Karpas-422 (cell line): ENCODE measurements at regions not wholly inside any gene's neighbourhood (a gene's known extent, or its start where the extent isn't known, plus 50 kb on each side); places are given as distances from the start of the nearest gene placed in this dataset.

Experiments
- DNase-seq: peaks from one replicate; pipeline ENCODE4 v3.0.0-alpha.2; 2015
- H2AFZ ChIP-seq: fragments of 200-600 bp; sonication (generic); 2 replicates; pipeline ENCODE4 v1.6.1; 2014; ENCODE audit warnings: antibody characterized with exemption, low read length, mixed read lengths
- H3K27ac ChIP-seq: fragments of 200-600 bp; sonication (generic); 2 replicates; pipeline ENCODE4 v1.5.1; 2014; ENCODE audit warnings: mild to moderate bottlenecking, low read length, moderate library complexity
- H3K27me3 ChIP-seq: fragments of 200-600 bp; sonication (generic); 2 replicates; pipeline ENCODE4 v1.6.1; 2014; ENCODE audit warnings: low read length, mixed read lengths
- H3K36me3 ChIP-seq: fragments of 200-600 bp; sonication (generic); 2 replicates; pipeline ENCODE4 v1.6.1; 2014; ENCODE audit warnings: low read length, mixed read lengths; ENCODE audit not compliant: insufficient read depth
- H3K4me1 ChIP-seq: fragments of 200-600 bp; sonication (generic); 2 replicates; pipeline ENCODE4 v1.6.1; 2014; ENCODE audit warnings: mild to moderate bottlenecking, low read length, mixed read lengths
- H3K4me2 ChIP-seq: fragments of 200-600 bp; sonication (generic); 2 replicates; pipeline ENCODE4 v1.6.1; 2014; ENCODE audit warnings: low read length, low read depth, mild to moderate bottlenecking; ENCODE audit not compliant: poor library complexity, severe bottlenecking
- H3K4me3 ChIP-seq: fragments of 200-600 bp; sonication (generic); 2 replicates; pipeline ENCODE4 v1.5.1; 2014; ENCODE audit warnings: mild to moderate bottlenecking, antibody characterized with exemption, low read length, mixed read lengths
- H3K79me2 ChIP-seq: fragments of 200-600 bp; sonication (generic); 2 replicates; pipeline ENCODE4 v1.6.1; 2014; ENCODE audit warnings: mild to moderate bottlenecking, low read length, mixed read lengths
- H3K9ac ChIP-seq: fragments of 200-600 bp; sonication (generic); 2 replicates; pipeline ENCODE4 v1.6.0; 2014; ENCODE audit warnings: low read length
- H3K9me2 ChIP-seq: fragments of 200-600 bp; sonication (generic), shearing (Covaris generic); replicated peaks from 2 replicates; pipeline ENCODE4 v1.6.0; 2014; ENCODE audit warnings: mild to moderate bottlenecking, low read length, moderate library complexity; ENCODE audit not compliant: insufficient read depth
- H3K9me3 ChIP-seq: fragments of 300-700, 200-600 bp; sonication (generic); 2 replicates; pipeline ENCODE4 v1.6.1; 2014; ENCODE audit warnings: low read length, mixed read lengths
- H4K20me1 ChIP-seq: fragments of 200-600 bp; sonication (generic); 2 replicates; pipeline ENCODE4 v1.6.1; 2014; ENCODE audit warnings: mild to moderate bottlenecking, antibody characterized with exemption, low read length, low read depth; ENCODE audit not compliant: insufficient read depth

DNA sequence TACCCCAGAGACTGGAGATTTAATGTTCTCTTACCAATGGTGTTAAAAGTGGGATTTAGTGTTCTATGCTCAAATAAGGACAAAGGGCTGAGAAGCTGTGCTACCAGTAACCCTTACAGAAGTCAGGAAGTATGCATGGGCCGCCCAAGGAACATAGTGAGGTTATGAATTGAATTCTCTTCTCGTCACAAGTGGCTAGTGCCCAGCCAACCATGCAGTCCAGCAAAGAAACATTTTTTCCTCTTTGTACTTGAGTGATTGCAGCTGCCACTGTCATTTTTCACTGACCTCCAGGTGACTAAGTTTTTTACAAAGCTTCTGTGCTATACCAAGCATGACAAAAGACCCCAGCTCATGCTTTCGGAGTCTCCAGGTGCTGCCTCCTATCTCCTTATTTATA is 110.6 kb upstream of the DCBLD2 start:
- Histone ChIP-seq H3K4me2 (peak overlapping the region; percentile 57), H3K27me3 (no peaks in the 10 kb centered on the region), H3K79me2 (no peaks in the 10 kb centered on the region), H3K9me2 (no peaks in the 10 kb centered on the region), H3K4me3 (peak overlapping the region; percentile 28), H3K4me1 (peaks cover 31% of the 10 kb centered on the region), H4K20me1 (no peaks in the 10 kb centered on the region), H3K36me3 (no peaks in the 10 kb centered on the region), H3K9ac (no peak overlapping the region), H3K27ac (peak overlapping the region; percentile 68), H2AFZ (no peak overlapping the region), H3K9me3 (no peaks in the 10 kb centered on the region)
- DNase-seq, result peak; percentile 69

DNA sequence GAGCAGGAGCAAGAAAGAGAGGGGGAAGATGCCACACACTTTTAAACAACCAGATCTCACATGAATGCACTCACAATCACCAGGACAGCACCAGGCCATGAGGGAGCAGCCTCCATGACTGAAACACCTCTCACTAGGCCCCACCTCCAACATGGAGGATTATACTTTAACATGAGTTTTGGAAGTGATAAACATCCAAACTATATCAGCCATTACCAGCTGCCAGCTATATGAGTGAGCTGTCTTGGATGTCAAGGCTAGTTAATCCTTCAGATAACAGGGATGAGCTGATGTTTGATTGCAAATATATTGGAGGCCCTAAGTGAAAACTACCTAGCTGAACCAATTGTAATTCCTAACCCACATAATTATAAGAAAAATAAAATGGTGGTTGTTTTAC is 108.4 kb upstream of the DCBLD2 start:
- Histone ChIP-seq H2AFZ (no peak overlapping the region), H3K27me3 (no peaks in the 10 kb centered on the region), H3K27ac (no peak overlapping the region), H3K4me3 (no peak overlapping the region), H3K79me2 (no peaks in the 10 kb centered on the region), H3K4me2 (no peak overlapping the region), H3K4me1 (peaks cover 31% of the 10 kb centered on the region), H3K9me3 (no peaks in the 10 kb centered on the region), H3K36me3 (no peaks in the 10 kb centered on the region), H3K9ac (no peak overlapping the region), H3K9me2 (no peaks in the 10 kb centered on the region), H4K20me1 (no peaks in the 10 kb centered on the region)
- DNase-seq, result no peak

DNA sequence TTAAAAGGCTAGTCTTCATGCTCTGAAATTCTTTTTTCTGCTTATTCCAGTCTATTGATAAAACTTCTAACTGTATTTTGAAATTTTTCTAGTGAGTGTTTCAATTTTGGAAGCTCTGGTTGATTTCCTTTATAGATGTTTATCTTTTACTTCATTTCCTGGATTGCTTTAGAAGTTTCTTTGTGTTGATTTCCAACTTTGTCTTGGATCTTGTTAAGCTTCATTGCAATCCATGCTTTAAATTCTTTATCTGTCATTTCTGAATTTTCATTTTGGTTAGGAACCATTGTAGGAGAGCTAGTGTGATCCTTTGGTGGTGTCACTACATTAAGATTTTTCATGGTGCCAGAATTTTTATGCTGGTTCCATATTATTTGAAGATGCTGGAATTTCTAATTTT is 105.2 kb upstream of the DCBLD2 start:
- H2AFZ ChIP-seq, result no peak overlapping the region
- DNase-seq, result no peak
- H4K20me1 ChIP-seq, result no peaks in the 10 kb centered on the region
- H3K27ac ChIP-seq, result no peak overlapping the region
- no peaks in the 10 kb centered on the region for H3K79me2 ChIP-seq
- no peak overlapping the region for H3K4me2 ChIP-seq
- no peaks in the 10 kb centered on the region for H3K36me3 ChIP-seq
- H3K4me1 ChIP-seq, result peaks cover 7% of the 10 kb centered on the region
- no peak overlapping the region for H3K9ac ChIP-seq
- no peaks in the 10 kb centered on the region for H3K9me3 ChIP-seq
- no peaks in the 10 kb centered on the region for H3K27me3 ChIP-seq
- no peaks in the 10 kb centered on the region for H3K9me2 ChIP-seq
- no peak overlapping the region for H3K4me3 ChIP-seq

DNA sequence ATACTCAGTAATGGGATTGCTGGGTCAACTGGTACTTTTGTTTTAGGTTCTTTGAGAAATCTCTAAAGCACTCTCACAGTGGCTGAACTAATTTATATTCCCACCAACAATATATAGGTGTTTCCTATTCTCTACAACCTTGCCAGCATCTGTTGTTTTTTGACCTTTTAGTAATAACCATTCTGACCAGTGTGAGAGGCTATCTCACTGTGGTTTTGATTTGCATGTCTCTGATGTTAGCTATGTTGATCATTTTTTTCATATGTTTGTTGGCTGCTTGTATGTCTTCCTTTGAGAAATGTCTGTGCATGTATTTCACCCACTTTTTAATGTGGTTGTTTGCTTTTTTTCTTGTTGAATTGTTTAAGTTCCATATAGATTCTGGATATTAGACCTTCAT is 98.2 kb upstream of the DCBLD2 start:
- Histone ChIP-seq H3K27me3 (no peaks in the 10 kb centered on the region), H3K9me2 (no peaks in the 10 kb centered on the region), H4K20me1 (no peaks in the 10 kb centered on the region), H3K4me3 (no peak overlapping the region), H3K9me3 (no peaks in the 10 kb centered on the region), H3K27ac (no peak overlapping the region), H3K79me2 (no peaks in the 10 kb centered on the region), H3K9ac (no peak overlapping the region), H3K36me3 (no peaks in the 10 kb centered on the region), H3K4me2 (no peak overlapping the region), H2AFZ (no peak overlapping the region), H3K4me1 (no peaks in the 10 kb centered on the region)
- peak; percentile 17 for DNase-seq

DNA sequence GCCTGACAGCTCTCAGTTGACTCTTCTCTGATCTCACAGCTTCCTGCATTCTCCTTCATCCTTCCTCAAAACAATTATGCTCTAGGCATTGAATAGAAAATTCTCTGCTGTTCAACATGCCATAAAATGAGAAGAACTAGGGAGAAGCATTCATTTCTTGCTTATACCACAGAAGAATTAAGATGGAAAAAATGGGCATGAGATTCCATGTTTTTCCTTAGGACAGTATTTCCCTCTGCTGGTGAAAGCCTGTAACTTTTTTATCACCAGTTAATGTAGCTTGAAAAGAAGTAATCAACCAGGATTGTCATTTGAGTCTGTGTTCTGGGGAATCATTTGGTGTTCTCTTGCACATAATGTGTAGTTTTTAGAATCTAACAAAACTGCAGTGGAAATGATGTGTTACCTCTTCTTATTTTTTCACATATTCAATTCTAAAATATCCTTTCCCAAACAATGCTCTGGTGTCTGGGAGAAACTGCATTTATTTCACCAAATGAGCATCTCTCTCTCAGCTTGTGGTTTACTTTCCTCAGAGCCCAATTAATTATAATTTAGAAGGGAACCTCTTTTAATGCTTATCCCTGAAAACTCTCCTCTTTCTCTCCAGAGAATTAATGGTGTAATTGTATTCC is 92.8 kb upstream of the DCBLD2 start:
- H3K9me2 ChIP-seq, result no peaks in the 10 kb centered on the region

DNA sequence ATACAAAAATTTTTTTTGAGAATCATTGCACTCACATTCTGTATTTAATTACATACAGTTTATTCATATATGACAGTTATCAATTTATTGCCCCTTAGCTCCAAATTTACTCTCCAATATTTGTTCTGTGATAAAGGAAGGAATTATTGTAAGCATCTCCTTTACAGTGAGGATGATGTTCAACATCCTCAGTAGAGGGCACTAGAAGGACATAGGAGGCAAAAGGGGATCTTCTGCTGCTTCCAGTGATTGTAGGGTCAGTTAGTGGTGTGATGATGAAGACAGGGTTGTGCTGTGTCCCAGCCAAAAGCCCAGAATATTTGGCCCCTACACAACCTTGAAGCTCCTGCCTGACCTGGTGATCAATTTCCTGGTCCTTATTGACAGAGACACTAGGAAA is 89.9 kb upstream of the DCBLD2 start:
- no peak overlapping the region for H3K4me3 ChIP-seq
- H4K20me1 ChIP-seq, result no peaks in the 10 kb centered on the region
- no peak overlapping the region for H3K27ac ChIP-seq
- H3K4me1 ChIP-seq, result no peaks in the 10 kb centered on the region
- no peaks in the 10 kb centered on the region for H3K36me3 ChIP-seq
- DNase-seq, result no peak
- no peaks in the 10 kb centered on the region for H3K9me2 ChIP-seq
- H3K9ac ChIP-seq, result no peak overlapping the region
- H3K27me3 ChIP-seq, result no peaks in the 10 kb centered on the region
- H3K9me3 ChIP-seq, result no peaks in the 10 kb centered on the region
- H2AFZ ChIP-seq, result no peak overlapping the region; the same call in 1 of the 2 replicates
- H3K79me2 ChIP-seq, result no peaks in the 10 kb centered on the region
- no peak overlapping the region for H3K4me2 ChIP-seq

More for the DNA sequence above, 92.8 kb upstream of the DCBLD2 start:
- Histone ChIP-seq H2AFZ (no peak overlapping the region), H3K9ac (no peak overlapping the region), H3K27me3 (no peaks in the 10 kb centered on the region), H3K27ac (no peak overlapping the region), H3K4me1 (no peaks in the 10 kb centered on the region), H4K20me1 (no peaks in the 10 kb centered on the region), H3K36me3 (no peaks in the 10 kb centered on the region), H3K79me2 (no peaks in the 10 kb centered on the region), H3K4me2 (no peak overlapping the region), H3K9me3 (no peaks in the 10 kb centered on the region), H3K4me3 (no peak overlapping the region)
- DNase-seq, result no peak

DNA sequence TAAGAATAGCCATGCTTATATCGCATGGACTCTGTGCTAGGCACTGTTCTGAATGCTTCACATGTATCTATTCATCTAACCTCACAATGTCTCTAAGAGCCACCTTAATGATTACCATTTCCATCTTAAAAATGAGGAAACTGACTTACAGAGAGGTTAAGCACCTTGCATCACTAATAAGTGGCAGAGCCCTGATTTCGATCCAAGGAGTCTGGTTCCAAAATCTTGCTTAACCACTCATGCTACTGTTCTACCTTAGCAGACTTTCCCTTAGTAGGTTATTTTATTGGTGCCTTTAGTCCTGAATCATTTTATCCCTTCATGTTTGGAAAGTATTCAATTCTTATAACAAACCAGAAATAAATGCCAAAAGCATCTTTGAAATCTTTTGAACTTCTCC is 89.2 kb upstream of the DCBLD2 start:
- Histone ChIP-seq H2AFZ (no peak overlapping the region), H3K4me2 (no peak overlapping the region), H3K9me3 (no peaks in the 10 kb centered on the region), H3K27me3 (no peaks in the 10 kb centered on the region), H3K27ac (no peak overlapping the region), H3K79me2 (no peaks in the 10 kb centered on the region), H3K4me1 (no peaks in the 10 kb centered on the region), H3K9ac (no peak overlapping the region), H3K9me2 (no peaks in the 10 kb centered on the region), H3K4me3 (no peak overlapping the region), H4K20me1 (no peaks in the 10 kb centered on the region), H3K36me3 (no peaks in the 10 kb centered on the region)
- DNase-seq, result no peak

DNA sequence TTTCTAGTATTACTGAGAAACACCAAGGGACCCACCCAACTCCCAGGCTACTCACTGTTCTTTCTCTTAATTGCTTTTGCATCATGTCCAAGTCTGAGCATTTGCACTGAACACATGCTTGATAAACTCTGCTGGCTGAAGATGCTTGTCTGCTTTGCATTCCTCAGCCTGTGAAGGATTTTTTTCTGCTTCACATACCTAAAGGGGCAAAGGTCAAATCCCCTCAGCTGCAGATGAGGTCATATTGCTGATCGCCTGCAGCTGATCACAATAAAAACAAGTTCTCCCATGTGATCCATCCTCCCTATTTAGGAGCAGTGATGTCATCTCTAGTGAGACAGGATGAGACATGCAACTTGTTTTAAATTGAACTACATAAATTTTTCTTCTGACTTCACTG is 84.6 kb upstream of the DCBLD2 start:
- Histone ChIP-seq H3K9ac (no peak overlapping the region), H3K4me3 (no peak overlapping the region), H3K4me1 (no peaks in the 10 kb centered on the region), H4K20me1 (no peaks in the 10 kb centered on the region), H3K27ac (no peak overlapping the region), H3K9me2 (no peaks in the 10 kb centered on the region), H3K4me2 (no peak overlapping the region), H3K27me3 (no peaks in the 10 kb centered on the region), H2AFZ (no peak overlapping the region), H3K9me3 (no peaks in the 10 kb centered on the region), H3K79me2 (no peaks in the 10 kb centered on the region), H3K36me3 (no peaks in the 10 kb centered on the region)
- DNase-seq, result no peak

DNA sequence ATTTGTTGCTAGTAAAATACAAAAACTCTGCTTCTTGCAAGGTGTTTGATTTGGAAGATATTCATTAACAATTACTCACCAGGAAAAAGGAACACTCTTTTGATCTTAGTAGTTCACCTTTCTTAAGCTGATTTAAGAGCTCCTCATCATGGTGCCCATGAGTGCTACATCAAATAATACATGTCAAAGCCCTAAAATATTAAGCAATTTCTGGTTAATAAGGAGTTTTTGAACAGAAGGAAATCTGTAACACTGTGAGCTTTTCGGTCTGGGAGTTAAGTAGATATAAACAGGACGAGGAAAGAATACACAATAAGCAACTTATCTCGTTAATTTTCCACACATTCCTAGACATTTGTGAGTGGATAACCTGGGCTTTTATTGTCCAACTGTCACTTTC is 83.9 kb upstream of the DCBLD2 start:
- no peaks in the 10 kb centered on the region for H3K9me2 ChIP-seq
- H3K27me3 ChIP-seq, result no peaks in the 10 kb centered on the region
- H3K4me3 ChIP-seq, result no peak overlapping the region
- H3K4me1 ChIP-seq, result no peaks in the 10 kb centered on the region
- no peak overlapping the region for H3K9ac ChIP-seq
- H2AFZ ChIP-seq, result no peak overlapping the region
- no peak for DNase-seq
- H3K4me2 ChIP-seq, result no peak overlapping the region
- no peak overlapping the region for H3K27ac ChIP-seq
- no peaks in the 10 kb centered on the region for H3K9me3 ChIP-seq
- no peaks in the 10 kb centered on the region for H3K36me3 ChIP-seq
- H3K79me2 ChIP-seq, result no peaks in the 10 kb centered on the region
- H4K20me1 ChIP-seq, result no peaks in the 10 kb centered on the region
